HepG2 (cell line): ENCODE measurements at regions not wholly inside any gene's neighbourhood (a gene's known extent, or its start where the extent isn't known, plus 50 kb on each side); places are given as distances from the start of the nearest gene placed in this dataset.

Experiments used
- CHCHD3 ChIP-seq: sonication (generic); formaldehyde crosslinking; IDR thresholded peaks from 2 replicates; pipeline ENCODE4 v1.8.0; 2022; ENCODE audit warnings: mild to moderate bottlenecking, missing genetic modification reagents, moderate library complexity
- DPF2 ChIP-seq: sonication (generic); formaldehyde crosslinking; IDR thresholded peaks from 2 replicates; pipeline ENCODE4 v1.4.0; 2020; ENCODE audit warnings: mild to moderate bottlenecking, low read depth, missing genetic modification reagents, borderline replicate concordance
- GATAD2A ChIP-seq: IDR thresholded peaks from 2 replicates; pipeline ENCODE4 v1.6.1; 2016
- HNF4A ChIP-seq: sonication (generic); formaldehyde crosslinking; IDR thresholded peaks from 2 replicates; pipeline ENCODE4 v1.4.0; 2020; ENCODE audit warnings: missing genetic modification reagents
- ISL2 ChIP-seq: sonication (generic); formaldehyde crosslinking; IDR thresholded peaks from 2 replicates; pipeline ENCODE4 v1.5.0; 2020; ENCODE audit warnings: missing genetic modification reagents
- NFIC ChIP-seq: IDR thresholded peaks from 2 replicates; pipeline ENCODE4 v1.6.1; 2012; ENCODE audit warnings: mild to moderate bottlenecking, low read length, inconsistent platforms
- RNF2 ChIP-seq: fragments of 450-650 bp; conservative IDR thresholded peaks from 2 replicates; pipeline ENCODE4 v1.6.1; 2016; ENCODE audit warnings: low read depth
- SAP130 ChIP-seq: IDR thresholded peaks from 2 replicates; pipeline ENCODE4 v1.6.1; 2016; ENCODE audit warnings: low read depth
- ZFP62 ChIP-seq: sonication (generic); formaldehyde crosslinking; IDR thresholded peaks from 2 replicates; pipeline ENCODE4 v1.4.0; 2020; ENCODE audit warnings: missing genetic modification reagents
- ZIK1 ChIP-seq: sonication (generic); formaldehyde crosslinking; IDR thresholded peaks from 2 replicates; pipeline ENCODE4 v1.5.0; 2020; ENCODE audit warnings: mild to moderate bottlenecking, low read depth, missing genetic modification reagents, borderline replicate concordance
- ZNF280D ChIP-seq: sonication (generic); formaldehyde crosslinking; IDR thresholded peaks from 2 replicates; pipeline ENCODE4 v1.5.1; 2020; ENCODE audit warnings: mild to moderate bottlenecking, missing genetic modification reagents
- ZNF83 ChIP-seq: sonication (generic); formaldehyde crosslinking; IDR thresholded peaks from 2 replicates; pipeline ENCODE4 v1.4.0; 2020; ENCODE audit warnings: missing genetic modification reagents, mild to moderate bottlenecking, borderline replicate concordance
- TF ChIP-seq, protein P1 (sequence below): sonication (generic); formaldehyde crosslinking; IDR thresholded peaks from 2 replicates; pipeline ENCODE4 v1.4.0; 2020; ENCODE audit warnings: missing genetic modification reagents; ENCODE audit errors: not compliant biosample characterization

DNA sequence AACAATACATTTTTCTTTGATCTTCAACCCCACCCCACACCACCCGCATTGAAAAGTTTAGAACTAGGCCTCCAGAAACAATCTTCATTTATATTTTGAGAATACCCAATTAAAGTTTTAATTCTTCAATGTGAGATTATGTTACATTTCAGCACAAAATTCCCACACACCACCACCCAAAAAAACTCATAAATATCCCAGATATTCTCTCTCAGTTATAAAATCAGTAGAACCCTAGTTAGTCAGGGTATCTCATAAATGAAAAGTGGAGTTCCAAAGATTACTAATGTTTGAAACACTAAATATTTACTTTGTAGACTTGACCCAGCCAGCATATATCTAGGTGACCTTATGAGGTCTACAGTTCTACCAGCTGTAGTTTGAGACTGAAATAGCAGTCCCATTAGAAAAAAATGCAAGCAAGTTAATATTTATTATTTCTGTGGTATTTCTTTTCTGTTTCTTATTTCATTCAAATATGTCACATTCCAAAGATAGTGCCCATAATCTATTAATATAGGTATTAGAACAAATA lies 371.0 kb downstream of the TENT5A start (continued):
- TF ChIP-seq ZIK1 (CRISPR knock-in tag): no peak
- TF ChIP-seq SAP130 (CRISPR knock-in tag): no peak
- peak; percentile 48 for TF ChIP-seq HNF4A (CRISPR knock-in tag)
- no peak for TF ChIP-seq ZNF83
- TF ChIP-seq NFIC: peak; percentile 47
- TF ChIP-seq CHCHD3 (CRISPR knock-in tag): no peak
- peak; percentile 36; the same call in 1 of the 2 replicates for TF ChIP-seq GATAD2A
- TF ChIP-seq, protein P1, sequence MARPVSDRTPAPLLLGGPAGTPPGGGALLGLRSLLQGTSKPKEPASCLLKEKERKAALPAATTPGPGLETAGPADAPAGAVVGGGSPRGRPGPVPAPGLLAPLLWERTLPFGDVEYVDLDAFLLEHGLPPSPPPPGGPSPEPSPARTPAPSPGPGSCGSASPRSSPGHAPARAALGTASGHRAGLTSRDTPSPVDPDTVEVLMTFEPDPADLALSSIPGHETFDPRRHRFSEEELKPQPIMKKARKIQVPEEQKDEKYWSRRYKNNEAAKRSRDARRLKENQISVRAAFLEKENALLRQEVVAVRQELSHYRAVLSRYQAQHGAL (CRISPR knock-in tag): no peak
- no peak for TF ChIP-seq ZNF280D (CRISPR knock-in tag)
- no peak for TF ChIP-seq ZFP62 (CRISPR knock-in tag)
- TF ChIP-seq DPF2 (CRISPR knock-in tag): no peak
- TF ChIP-seq RNF2: no peak
- peak; percentile 31; the same call in 1 of the 2 replicates for TF ChIP-seq ISL2 (CRISPR knock-in tag)
